CD4-positive, CD25-positive, alpha-beta regulatory T cell (primary cell): ENCODE measurements at regions not wholly inside any gene's neighbourhood (a gene's known extent, or its start where the extent isn't known, plus 50 kb on each side); places are given as distances from the start of the nearest gene placed in this dataset.

ENCODE experiments used
- ATAC-seq, 2 donors: fragments of 150-1000 bp; cut with Tn5 transposase; one replicate each; pipeline ENCODE4 v1.10.0; 2021; ENCODE audit warnings: low read depth in 2 of 2, moderate number of reproducible peaks in 2 of 2, moderate library complexity in 1 of 2
- DNase-seq, 3 donors: peaks; one replicate each; pipeline versions ENCODE4 v3.0.0 to v3.0.0-alpha.2; 2012 to 2022; ENCODE audit warnings: mixed read lengths in 1 of 3
- H3K27ac ChIP-seq: one replicate; pipeline ENCODE4 v1.7.0; 2013; ENCODE audit warnings: mild to moderate bottlenecking, low read length; ENCODE audit not compliant: insufficient read depth, poor library complexity, severe bottlenecking
- H3K27me3 ChIP-seq: one replicate; pipeline ENCODE4 v1.7.0; 2013; ENCODE audit warnings: low read length; ENCODE audit not compliant: control insufficient read depth, insufficient read depth
- H3K36me3 ChIP-seq: one replicate; pipeline ENCODE4 v1.7.0; 2013; ENCODE audit warnings: mild to moderate bottlenecking, low read length, moderate library complexity; ENCODE audit not compliant: control insufficient read depth, insufficient read depth
- H3K4me1 ChIP-seq: 2 replicates; pipeline ENCODE4 v1.7.0; 2013; ENCODE audit warnings: mild to moderate bottlenecking, low read length; ENCODE audit not compliant: insufficient read depth, control insufficient read depth, poor library complexity, severe bottlenecking
- H3K4me3 ChIP-seq: one replicate; pipeline ENCODE4 v1.7.0; 2013; ENCODE audit warnings: low read depth, mild to moderate bottlenecking, low read length, moderate library complexity
- H3K9me3 ChIP-seq, 2 experiments: 1 replicate in 1 of 2; 2 replicates in 1 of 2; pipeline ENCODE4 v1.7.0; 2013; ENCODE audit warnings: low read length in 2 of 2, mild to moderate bottlenecking in 1 of 2, moderate library complexity in 1 of 2; ENCODE audit not compliant: control insufficient read depth in 2 of 2
- H3K27ac Mint-ChIP-seq, 3 donors: one replicate each; pipeline ENCODE4 v1.8.0; 2020 to 2022; ENCODE audit warnings: mild to moderate bottlenecking in 3 of 3, mixed read lengths in 3 of 3, moderate library complexity in 2 of 3
- H3K27me3 Mint-ChIP-seq: one replicate; pipeline ENCODE4 v1.8.0; 2022; ENCODE audit warnings: mild to moderate bottlenecking, mixed read lengths
- H3K36me3 Mint-ChIP-seq: one replicate; pipeline ENCODE4 v1.8.0; 2020; ENCODE audit warnings: mixed read lengths
- H3K4me1 Mint-ChIP-seq, 4 donors: one replicate each; pipeline ENCODE4 v1.8.0; 2020 to 2022; ENCODE audit warnings: mixed read lengths in 4 of 4, mild to moderate bottlenecking in 1 of 4
- H3K4me3 Mint-ChIP-seq, 4 donors: one replicate each; pipeline ENCODE4 v1.8.0; 2020 to 2022; ENCODE audit warnings: mild to moderate bottlenecking in 4 of 4, mixed read lengths in 4 of 4, moderate library complexity in 3 of 4
- H3K9me3 Mint-ChIP-seq, 7 donors: one replicate each; pipeline ENCODE4 v1.8.0; 2020 to 2022; ENCODE audit warnings: mixed read lengths in 7 of 7, mild to moderate bottlenecking in 3 of 7, moderate library complexity in 2 of 7

- H3K4me3 ChIP-seq: no peak overlapping the region
- H3K36me3 Mint-ChIP-seq: peaks cover 4% of the 10 kb centered on the region
- no peaks in the 10 kb centered on the region for H3K36me3 ChIP-seq
- peaks cover 9% of the 10 kb centered on the region for H3K27me3 ChIP-seq
- H3K27ac Mint-ChIP-seq: no peak overlapping the region
- H3K4me3 Mint-ChIP-seq: no peak overlapping the region
- no peak for DNase-seq
- H3K27me3 Mint-ChIP-seq: peaks cover 37% of the 10 kb centered on the region
- H3K27ac ChIP-seq: no peak overlapping the region
- H3K4me1 Mint-ChIP-seq: peaks cover 0 to 4% (median 1%) of the 10 kb centered on the region in 4 donors
- ATAC-seq: no peak
- H3K4me1 ChIP-seq: peaks cover 4% of the 10 kb centered on the region
- peaks cover 7 to 12% of the 10 kb centered on the region in 2 experiments for H3K9me3 ChIP-seq
- H3K9me3 Mint-ChIP-seq: peaks cover 0 to 21% (median 5%) of the 10 kb centered on the region in 7 donors
These were observed 54.0 kb upstream of the PRPS1L1 start for GRCh38 chr7:18081617-18082016.

GRCh38 chr7:18082169-18082568 is 54.5 kb upstream of the PRPS1L1 start:
- no peak for ATAC-seq

GRCh38 chr7:18086165-18087025 is 58.7 kb upstream of the PRPS1L1 start:
- Mint-ChIP-seq H3K27me3 (peaks cover 57% of the 10 kb centered on the region), H3K9me3 (peaks cover 0 to 11% (median 5%) of the 10 kb centered on the region in 7 donors), H3K4me3 (peak overlapping the region in 2 of 4 donors; percentile 11 to 49), H3K4me1 (peaks cover 0 to 7% (median 3%) of the 10 kb centered on the region in 4 donors), H3K27ac (no peak overlapping the region), H3K36me3 (peaks cover 3% of the 10 kb centered on the region)
- H3K27me3 ChIP-seq: peaks cover 15% of the 10 kb centered on the region
- H3K36me3 ChIP-seq: no peaks in the 10 kb centered on the region
- H3K4me3 ChIP-seq: no peak overlapping the region
- peaks cover 6 to 9% of the 10 kb centered on the region in 2 experiments for H3K9me3 ChIP-seq
- no peak for DNase-seq
- H3K4me1 ChIP-seq: peaks cover 4% of the 10 kb centered on the region
- H3K27ac ChIP-seq: no peak overlapping the region
- ATAC-seq: peak in 1 of 2 donors; percentile 12

More at GRCh38 chr7:18082169-18082568, 54.5 kb upstream of the PRPS1L1 start:
- peaks cover 0 to 4% (median 1%) of the 10 kb centered on the region in 4 donors for H3K4me1 Mint-ChIP-seq
- DNase-seq: no peak
- peaks cover 7 to 12% of the 10 kb centered on the region in 2 experiments for H3K9me3 ChIP-seq
- H3K4me3 ChIP-seq: no peak overlapping the region
- H3K4me1 ChIP-seq: peaks cover 4% of the 10 kb centered on the region
- no peak overlapping the region for H3K27ac Mint-ChIP-seq
- H3K36me3 Mint-ChIP-seq: peaks cover 4% of the 10 kb centered on the region
- H3K27me3 Mint-ChIP-seq: peaks cover 36% of the 10 kb centered on the region
- peaks cover 10% of the 10 kb centered on the region for H3K27me3 ChIP-seq
- H3K36me3 ChIP-seq: no peaks in the 10 kb centered on the region
- H3K9me3 Mint-ChIP-seq: peaks cover 0 to 21% (median 5%) of the 10 kb centered on the region in 7 donors
- no peak overlapping the region for H3K4me3 Mint-ChIP-seq
- no peak overlapping the region for H3K27ac ChIP-seq

GRCh38 chr7:18087026-18087686 is 59.5 kb upstream of the PRPS1L1 start:
- H3K27me3 Mint-ChIP-seq: peaks cover 52% of the 10 kb centered on the region
- peak overlapping the region in 1 of 3 donors; percentile 29 for H3K27ac Mint-ChIP-seq
- ATAC-seq (no peak), DNase-seq (no peak)
- peaks cover 0 to 5% (median under 1%) of the 10 kb centered on the region in 7 donors for H3K9me3 Mint-ChIP-seq
- peak overlapping the region in 1 of 4 donors; percentile 29 for H3K4me3 Mint-ChIP-seq
- H3K27ac ChIP-seq: no peak overlapping the region
- H3K27me3 ChIP-seq: peaks cover 15% of the 10 kb centered on the region
- H3K9me3 ChIP-seq: peaks cover 0 to 5% of the 10 kb centered on the region in 2 experiments
- H3K36me3 Mint-ChIP-seq: no peaks in the 10 kb centered on the region
- no peak overlapping the region for H3K4me3 ChIP-seq
- peaks cover 0 to 7% (median 3%) of the 10 kb centered on the region in 4 donors for H3K4me1 Mint-ChIP-seq
- peaks cover 4% of the 10 kb centered on the region for H3K4me1 ChIP-seq
- no peaks in the 10 kb centered on the region for H3K36me3 ChIP-seq

GRCh38 chr7:18087687-18088078 is 60.0 kb upstream of the PRPS1L1 start:
- peak overlapping the region in 1 of 4 donors; percentile 29 for H3K4me3 Mint-ChIP-seq
- Histone ChIP-seq H3K4me3 (no peak overlapping the region), H3K27me3 (peaks cover 15% of the 10 kb centered on the region), H3K36me3 (no peaks in the 10 kb centered on the region), H3K4me1 (peaks cover 4% of the 10 kb centered on the region), H3K27ac (no peak overlapping the region), H3K9me3 (no peaks in the 10 kb centered on the region)
- H3K4me1 Mint-ChIP-seq: peaks cover 0 to 7% (median 3%) of the 10 kb centered on the region in 4 donors
- H3K27me3 Mint-ChIP-seq: peaks cover 52% of the 10 kb centered on the region
- peaks cover 0 to 5% (median 0%) of the 10 kb centered on the region in 7 donors for H3K9me3 Mint-ChIP-seq
- DNase-seq (no peak), ATAC-seq (no peak)
- H3K36me3 Mint-ChIP-seq: no peaks in the 10 kb centered on the region
- peak overlapping the region in 1 of 3 donors; percentile 29 for H3K27ac Mint-ChIP-seq

GRCh38 chr7:18096087-18096486 is 68.4 kb upstream of the PRPS1L1 start:
- no peaks in the 10 kb centered on the region for H3K36me3 Mint-ChIP-seq
- Histone ChIP-seq H3K27me3 (no peaks in the 10 kb centered on the region), H3K4me1 (no peaks in the 10 kb centered on the region), H3K9me3 (no peaks in the 10 kb centered on the region), H3K27ac (no peak overlapping the region), H3K4me3 (no peak overlapping the region), H3K36me3 (no peaks in the 10 kb centered on the region)
- peaks cover 0 to 5% (median 0%) of the 10 kb centered on the region in 7 donors for H3K9me3 Mint-ChIP-seq
- H3K4me1 Mint-ChIP-seq: no peaks in the 10 kb centered on the region
- peaks cover 11% of the 10 kb centered on the region for H3K27me3 Mint-ChIP-seq
- ATAC-seq (no peak), DNase-seq (no peak)
- H3K4me3 Mint-ChIP-seq: no peak overlapping the region
- H3K27ac Mint-ChIP-seq: no peak overlapping the region

- H3K27ac ChIP-seq: no peak overlapping the region
These were observed 74.9 kb upstream of the PRPS1L1 start for GRCh38 chr7:18102576-18102975.

More at GRCh38 chr7:18102576-18102975, 74.9 kb upstream of the PRPS1L1 start:
- peaks cover 0 to 6% (median 0%) of the 10 kb centered on the region in 7 donors for H3K9me3 Mint-ChIP-seq
- H3K36me3 Mint-ChIP-seq: no peaks in the 10 kb centered on the region
- DNase-seq: no peak
- ATAC-seq: no peak
- H3K27ac Mint-ChIP-seq: no peak overlapping the region
- H3K27me3 ChIP-seq: no peaks in the 10 kb centered on the region
- no peaks in the 10 kb centered on the region for H3K36me3 ChIP-seq
- H3K4me1 Mint-ChIP-seq: no peaks in the 10 kb centered on the region
- no peaks in the 10 kb centered on the region for H3K4me1 ChIP-seq
- H3K4me3 ChIP-seq: no peak overlapping the region
- peaks cover 5% of the 10 kb centered on the region for H3K27me3 Mint-ChIP-seq
- no peak overlapping the region for H3K4me3 Mint-ChIP-seq
- H3K9me3 ChIP-seq: no peaks in the 10 kb centered on the region
